K562 (cell line): ENCODE measurements at regions not wholly inside any gene's neighbourhood (a gene's known extent, or its start where the extent isn't known, plus 50 kb on each side); places are given as distances from the start of the nearest gene placed in this dataset.

Experiments used
- ATAC-seq: fragments of 200-7000 bp; cut with Tn5 transposase; 3 replicates; pipeline ENCODE4 v1.9.1; 2020; ENCODE audit warnings: moderate library complexity
- BruUV-seq: library from RNA; stranded (reverse); fragments of 400-500 nt; replicated peaks from 2 replicates; lab custom pipeline; 2021; lab: Mats Ljungman, UMichigan
- CTCF ChIA-PET: fragments of 300-600 bp; formaldehyde crosslinking; extraction: SDS; loops from one replicate; lab custom pipeline; 2021; ENCODE audit warnings: low intra/inter-chr PET ratio; lab: Yijun Ruan, JAX
- POLR2A ChIA-PET: fragments of 300-600, 350-650 bp; sonication (Branson Sonifier 250); formaldehyde crosslinking; extraction: SDS; loops from one replicate; lab custom pipeline; 2021; ENCODE audit warnings: antibody characterized with exemption, inconsistent platforms; lab: Yijun Ruan, JAX
- DNase-seq, 4 experiments: peaks; one replicate each; pipeline versions ENCODE4 v3.0.0 to v3.0.0-alpha.2; 2011 to 2018; ENCODE audit warnings: low spot score in 3 of 4, mixed read lengths in 3 of 4; ENCODE audit errors: extremely low read depth in 1 of 4
- FAIRE-seq: peaks from 2 replicates; lab custom pipeline; 2011; peaks lifted over from hg19 to GRCh38; lab: Jason Lieb, UNC
- H2AFZ ChIP-seq: 2 replicates; pipeline ENCODE4 v1.6.0; 2011; ENCODE audit warnings: low read depth, low read length, control low read depth, inconsistent platforms
- H3K27ac ChIP-seq: fragments of 200-600 bp; 3 replicates; pipeline ENCODE4 v1.8.0; 2011; ENCODE audit warnings: low read depth, mild to moderate bottlenecking, control low read depth, inconsistent platforms, low read length, moderate library complexity, mixed read lengths; ENCODE audit errors: extremely low read depth
- H3K27me3 ChIP-seq, 2 experiments: fragments of 300-600 bp in 1 of 2; 2 replicates in 1 of 2; 3 replicates in 1 of 2; pipeline versions ENCODE4 v1.6.0 to v1.8.0; 2011; ENCODE audit warnings: inconsistent platforms in 2 of 2, low read length in 2 of 2, mild to moderate bottlenecking in 1 of 2, mixed read lengths in 1 of 2, moderate library complexity in 1 of 2; ENCODE audit not compliant: control insufficient read depth in 2 of 2, insufficient read depth in 2 of 2
- H3K36me3 ChIP-seq: fragments of 300-600 bp; 3 replicates; pipeline ENCODE4 v1.8.0; 2011; ENCODE audit warnings: mild to moderate bottlenecking, low read length, inconsistent platforms; ENCODE audit not compliant: control insufficient read depth, insufficient read depth
- H3K4me1 ChIP-seq, 2 experiments: fragments of 200-600 bp in 1 of 2; replicated peaks in 1 of 2; 2 replicates in 1 of 2; 3 replicates in 1 of 2; pipeline versions ENCODE4 v1.5.1 to v1.8.0; 2011; ENCODE audit warnings: inconsistent platforms in 2 of 2, low read length in 2 of 2, mild to moderate bottlenecking in 1 of 2, mixed read lengths in 1 of 2, moderate library complexity in 1 of 2; ENCODE audit not compliant: control insufficient read depth in 2 of 2, insufficient read depth in 2 of 2
- H3K4me2 ChIP-seq: 2 replicates; pipeline ENCODE4 v1.6.1; 2011; ENCODE audit warnings: low read length, control low read depth, inconsistent platforms, mixed read lengths; ENCODE audit not compliant: insufficient read depth
- H3K4me3 ChIP-seq: fragments of 200-600 bp; sonication (generic), shearing (Covaris generic); 2 replicates; pipeline ENCODE4 v1.5.1; 2016; ENCODE audit warnings: control low read depth, inconsistent platforms
- H3K79me2 ChIP-seq: fragments of 200-600 bp; 3 replicates; pipeline ENCODE4 v1.8.0; 2011; ENCODE audit warnings: low read length, inconsistent platforms; ENCODE audit not compliant: control insufficient read depth, insufficient read depth
- H3K9ac ChIP-seq, 2 experiments: 2 replicates each; pipeline versions ENCODE4 v1.6.0 to v1.6.1; 2011; ENCODE audit warnings: low read depth in 2 of 2, low read length in 2 of 2, control low read depth in 1 of 2, inconsistent platforms in 1 of 2, mild to moderate bottlenecking in 1 of 2, mixed read lengths in 1 of 2; ENCODE audit not compliant: insufficient read depth in 1 of 2
- H3K9me1 ChIP-seq: one replicate; pipeline ENCODE4 v1.6.0; 2011; ENCODE audit warnings: inconsistent platforms, mild to moderate bottlenecking, low read length, moderate library complexity; ENCODE audit not compliant: control insufficient read depth, insufficient read depth
- H3K9me3 ChIP-seq: replicated peaks from 2 replicates; pipeline ENCODE4 v1.5.1; 2011; ENCODE audit warnings: low read depth, low read length, inconsistent platforms; ENCODE audit not compliant: control insufficient read depth, insufficient read depth
- H4K20me1 ChIP-seq: replicated peaks from 2 replicates; pipeline ENCODE4 v1.6.1; 2011; ENCODE audit warnings: low read length, inconsistent platforms, mixed read lengths; ENCODE audit not compliant: control insufficient read depth, insufficient read depth
- ATF4 ChIP-seq: fragments of 450-650 bp; formaldehyde crosslinking; IDR thresholded peaks from 2 replicates; pipeline ENCODE4 v1.4.0; 2022; ENCODE audit warnings: mild to moderate bottlenecking, moderate library complexity
- COPS2 ChIP-seq: fragments of 450-650 bp; conservative IDR thresholded peaks from 2 replicates; pipeline ENCODE4 v1.6.1; 2016; ENCODE audit warnings: mild to moderate bottlenecking, moderate library complexity
- CSDE1 ChIP-seq, 2 experiments: fragments of 450-650 bp; IDR thresholded peaks; 2 replicates each; pipeline ENCODE4 v1.6.1; 2016; ENCODE audit warnings: mild to moderate bottlenecking in 1 of 2
- E2F3 ChIP-seq: fragments of 250-450 bp; sonication (Bioruptor Pico); IDR thresholded peaks from 2 replicates; pipeline ENCODE4 v1.4.0; 2020; ENCODE audit warnings: mild to moderate bottlenecking
- ELK3 ChIP-seq: fragments of 450-650 bp; formaldehyde crosslinking; IDR thresholded peaks from 2 replicates; pipeline ENCODE4 v1.4.0; 2020; ENCODE audit warnings: mild to moderate bottlenecking
- HCFC1 ChIP-seq: IDR thresholded peaks from 2 replicates; pipeline ENCODE4 v1.6.1; 2012; ENCODE audit warnings: low read depth, low read length, improper control_type of control experiment
- HINFP ChIP-seq: fragments of 450-650 bp; conservative IDR thresholded peaks from 2 replicates; pipeline ENCODE4 v1.6.1; 2016; ENCODE audit warnings: missing genetic modification characterization, low read depth, mild to moderate bottlenecking, control low read depth, missing compliant biosample characterization
- KLF13 ChIP-seq: fragments of 450-650 bp; IDR thresholded peaks from 2 replicates; pipeline ENCODE4 v1.6.1; 2016; ENCODE audit warnings: missing genetic modification characterization, low read depth, mild to moderate bottlenecking, missing compliant biosample characterization, moderate library complexity, borderline replicate concordance
- NR1H2 ChIP-seq: sonication (generic); formaldehyde crosslinking; IDR thresholded peaks from 2 replicates; pipeline ENCODE4 v1.4.0; 2020; ENCODE audit warnings: mild to moderate bottlenecking, missing genetic modification reagents
- PHF8 ChIP-seq: fragments of 200-600 bp; sonication (generic); IDR thresholded peaks from 2 replicates; pipeline ENCODE4 v1.6.1; 2012; ENCODE audit warnings: mixed run types, mild to moderate bottlenecking, inconsistent platforms, low read length, moderate library complexity, borderline replicate concordance
- RBM15 ChIP-seq: fragments of 200-400 bp; formaldehyde crosslinking; IDR thresholded peaks from 2 replicates; pipeline ENCODE4 v1.6.1; 2018; ENCODE audit warnings: mild to moderate bottlenecking, low read length, moderate library complexity; ENCODE audit not compliant: insufficient read depth
- SMAD2 ChIP-seq: fragments of 150-350 bp; IDR thresholded peaks from 2 replicates; pipeline ENCODE4 v1.6.1; 2014; ENCODE audit warnings: low read depth, mild to moderate bottlenecking, low read length
- SREBF2 ChIP-seq: sonication (generic); formaldehyde crosslinking; IDR thresholded peaks from 2 replicates; pipeline ENCODE4 v1.4.0; 2020; ENCODE audit warnings: mild to moderate bottlenecking, missing genetic modification reagents
- SRSF3 ChIP-seq: fragments of 200-400 bp; formaldehyde crosslinking; IDR thresholded peaks from 2 replicates; pipeline ENCODE4 v1.6.1; 2016; ENCODE audit warnings: mild to moderate bottlenecking, low read length, moderate library complexity; ENCODE audit not compliant: insufficient read depth
- ZNF395 ChIP-seq: fragments of 200-800 bp; sonication (Bioruptor generic); IDR thresholded peaks from 2 replicates; pipeline ENCODE4 v1.6.1; 2017; ENCODE audit warnings: missing genetic modification characterization, missing compliant biosample characterization
- WGBS: fragments of 100-300 bp; shearing (Covaris generic); methylation state at CpG from one replicate; pipeline ENCODE4 v1.1.6; 2016; ENCODE audit warnings: low coverage, mixed read lengths; ENCODE audit not compliant: insufficient coverage; ENCODE audit errors: missing lambda C conversion rate; 5-methylcytosine and 5-hydroxymethylcytosine counted together
- in situ Hi-C: fragments of 300-500 bp; cut with MboI; formaldehyde crosslinking; loops from 4 replicates; pipeline ENCODE4 v1.15.0; 2018; ENCODE audit warnings: inconsistent platforms, mixed read lengths
- intact Hi-C: fragments of 100-400 bp; cut with micrococcal nuclease; formaldehyde crosslinking; loops from 2 replicates; pipeline ENCODE4 v1.14.2; 2022
- TF ChIP-seq, protein P1 (sequence below): sonication (generic); formaldehyde crosslinking; IDR thresholded peaks from 2 replicates; pipeline ENCODE4 v1.8.0; 2022; ENCODE audit warnings: mild to moderate bottlenecking, missing genetic modification reagents, borderline replicate concordance

DNA sequence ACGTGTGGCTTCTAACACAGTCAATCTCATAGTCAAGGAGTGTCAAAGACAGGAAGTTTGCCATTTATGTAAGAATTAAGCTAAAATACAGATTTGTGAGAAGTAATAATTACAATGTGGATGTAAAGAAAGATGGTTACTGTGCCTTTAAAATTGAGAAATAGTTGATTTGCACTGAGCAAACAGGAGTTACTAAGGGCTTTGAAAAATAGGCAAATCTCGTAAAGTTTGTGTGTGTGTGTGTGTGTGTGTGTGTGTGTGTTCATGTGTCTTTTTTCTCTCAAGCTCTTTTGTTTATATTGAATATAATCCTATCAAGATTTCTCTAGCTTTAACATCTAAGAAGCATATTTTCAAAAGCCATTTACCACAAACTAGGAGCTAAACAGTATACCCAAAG is 2284.5 kb downstream of the LRRC4C start:
- Histone ChIP-seq H3K9me1 (no peaks in the 10 kb centered on the region), H4K20me1 (no peaks in the 10 kb centered on the region), H2AFZ (no peak overlapping the region), H3K4me1 (no peaks in the 10 kb centered on the region), H3K79me2 (no peaks in the 10 kb centered on the region), H3K9me3 (no peaks in the 10 kb centered on the region), H3K4me2 (no peak overlapping the region), H3K27ac (no peak overlapping the region), H3K27me3 (no peaks in the 10 kb centered on the region), H3K4me3 (no peak overlapping the region), H3K9ac (no peak overlapping the region), H3K36me3 (no peaks in the 10 kb centered on the region)
- CTCF ChIA-PET, result no interaction called here
- in situ Hi-C loops (no loop called here), intact Hi-C loops (no loop called here)
- no TSS peak for BruUV-seq
- POLR2A ChIA-PET, result no interaction called here
- DNase-seq, result no peak
- 0% methylated on average over 2 of the region's 2 CpGs for WGBS
- no peak for ATAC-seq
- FAIRE-seq, result no peak
- no peak for TF ChIP-seq RBM15
- TF ChIP-seq HCFC1, result no peak
- TF ChIP-seq ZNF395 (CRISPR knock-in tag), result no peak
- no peak for TF ChIP-seq SMAD2
- no peak for TF ChIP-seq ATF4 (CRISPR knock-in tag)
- TF ChIP-seq PHF8, result no peak
- TF ChIP-seq HINFP (tag), result no peak
- no peak for TF ChIP-seq SRSF3
- no peak for TF ChIP-seq CSDE1 (IDR thresholded peaks at IDR 0.05)
- no peak for TF ChIP-seq ELK3 (CRISPR knock-in tag)
- TF ChIP-seq NR1H2, result no peak
- TF ChIP-seq, protein P1, sequence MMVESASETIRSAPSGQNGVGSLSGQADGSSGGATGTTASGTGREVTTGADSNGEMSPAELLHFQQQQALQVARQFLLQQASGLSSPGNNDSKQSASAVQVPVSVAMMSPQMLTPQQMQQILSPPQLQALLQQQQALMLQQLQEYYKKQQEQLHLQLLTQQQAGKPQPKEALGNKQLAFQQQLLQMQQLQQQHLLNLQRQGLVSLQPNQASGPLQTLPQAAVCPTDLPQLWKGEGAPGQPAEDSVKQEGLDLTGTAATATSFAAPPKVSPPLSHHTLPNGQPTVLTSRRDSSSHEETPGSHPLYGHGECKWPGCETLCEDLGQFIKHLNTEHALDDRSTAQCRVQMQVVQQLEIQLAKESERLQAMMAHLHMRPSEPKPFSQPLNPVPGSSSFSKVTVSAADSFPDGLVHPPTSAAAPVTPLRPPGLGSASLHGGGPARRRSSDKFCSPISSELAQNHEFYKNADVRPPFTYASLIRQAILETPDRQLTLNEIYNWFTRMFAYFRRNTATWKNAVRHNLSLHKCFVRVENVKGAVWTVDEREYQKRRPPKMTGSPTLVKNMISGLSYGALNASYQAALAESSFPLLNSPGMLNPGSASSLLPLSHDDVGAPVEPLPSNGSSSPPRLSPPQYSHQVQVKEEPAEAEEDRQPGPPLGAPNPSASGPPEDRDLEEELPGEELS (CRISPR knock-in tag), result no peak
- TF ChIP-seq KLF13 (tag), result no peak
- no peak for TF ChIP-seq COPS2
- TF ChIP-seq SREBF2 (CRISPR knock-in tag), result no peak
- no peak for TF ChIP-seq E2F3 (CRISPR knock-in tag)
